ENCODE measurements at regions not wholly inside any gene's neighbourhood (a gene's known extent, or its start where the extent isn't known, plus 50 kb on each side); places are given as distances from the start of the nearest gene placed in this dataset.

GRCh38 chr7:113639221-113639620, 279.6 kb downstream of the PPP1R3A start:
- TF ChIP-seq CTCF (conservative IDR thresholded peaks at IDR 0.05; ENCODE audit: low read depth, low read length) = no peak
- no peak for TF ChIP-seq CEBPB (IDR thresholded peaks at IDR 0.05; ENCODE audit: low read depth, low read length)
- TF ChIP-seq SMC3 (IDR thresholded peaks at IDR 0.05; ENCODE audit: low read depth, low read length) = no peak
- no peak for TF ChIP-seq RFX5 (IDR thresholded peaks at IDR 0.05; ENCODE audit: low read depth, low read length)
- no peak for TF ChIP-seq POLR2A (IDR thresholded peaks at IDR 0.05; ENCODE audit: low read depth, low read length)
- no peak for TF ChIP-seq ELK1 (IDR thresholded peaks at IDR 0.05; ENCODE audit: borderline replicate concordance, low read depth, low read length)
- TF ChIP-seq NFE2L2 (IDR thresholded peaks at IDR 0.05; ENCODE audit: low read depth, low read length) = no peak
- TF ChIP-seq RAD21 (IDR thresholded peaks at IDR 0.05; ENCODE audit: low read length) = no peak
- TF ChIP-seq BHLHE40 (IDR thresholded peaks at IDR 0.05; ENCODE audit: low read depth, low read length) = no peak
- no peak for TF ChIP-seq FOS (IDR thresholded peaks at IDR 0.05; ENCODE audit: low read depth, low read length)
- TF ChIP-seq MAFK (IDR thresholded peaks at IDR 0.05; ENCODE audit: low read depth, low read length) = no peak
- no peak for TF ChIP-seq CHD1 (IDR thresholded peaks at IDR 0.05; ENCODE audit: low read depth, low read length)

Data from IMR-90 (cell line).